Loucy (cell line): ENCODE measurements at regions not wholly inside any gene's neighbourhood (a gene's known extent, or its start where the extent isn't known, plus 50 kb on each side); places are given as distances from the start of the nearest gene placed in this dataset.

Experiments used
- EZH2phosphoT487 ChIP-seq: fragments of 200-600 bp; IDR thresholded peaks from 2 replicates; pipeline ENCODE4 v1.6.1; 2018; ENCODE audit warnings: antibody characterized with exemption, mild to moderate bottlenecking, moderate library complexity, borderline replicate concordance
- TF ChIP-seq, protein P1 (sequence below): fragments of 200-600 bp; sonication (generic); conservative IDR thresholded peaks from 2 replicates; pipeline ENCODE4 v1.5.1; 2014; ENCODE audit warnings: mild to moderate bottlenecking, antibody characterized with exemption, low read length

- no peak for TF ChIP-seq EZH2phosphoT487
- TF ChIP-seq, protein P1, sequence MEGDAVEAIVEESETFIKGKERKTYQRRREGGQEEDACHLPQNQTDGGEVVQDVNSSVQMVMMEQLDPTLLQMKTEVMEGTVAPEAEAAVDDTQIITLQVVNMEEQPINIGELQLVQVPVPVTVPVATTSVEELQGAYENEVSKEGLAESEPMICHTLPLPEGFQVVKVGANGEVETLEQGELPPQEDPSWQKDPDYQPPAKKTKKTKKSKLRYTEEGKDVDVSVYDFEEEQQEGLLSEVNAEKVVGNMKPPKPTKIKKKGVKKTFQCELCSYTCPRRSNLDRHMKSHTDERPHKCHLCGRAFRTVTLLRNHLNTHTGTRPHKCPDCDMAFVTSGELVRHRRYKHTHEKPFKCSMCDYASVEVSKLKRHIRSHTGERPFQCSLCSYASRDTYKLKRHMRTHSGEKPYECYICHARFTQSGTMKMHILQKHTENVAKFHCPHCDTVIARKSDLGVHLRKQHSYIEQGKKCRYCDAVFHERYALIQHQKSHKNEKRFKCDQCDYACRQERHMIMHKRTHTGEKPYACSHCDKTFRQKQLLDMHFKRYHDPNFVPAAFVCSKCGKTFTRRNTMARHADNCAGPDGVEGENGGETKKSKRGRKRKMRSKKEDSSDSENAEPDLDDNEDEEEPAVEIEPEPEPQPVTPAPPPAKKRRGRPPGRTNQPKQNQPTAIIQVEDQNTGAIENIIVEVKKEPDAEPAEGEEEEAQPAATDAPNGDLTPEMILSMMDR, result no peak
These were observed 51.6 kb upstream of the FHIP2A start for GRCh38 chr10:114770009-114770408.
